ENCODE measurements at regions not wholly inside any gene's neighbourhood (a gene's known extent, or its start where the extent isn't known, plus 50 kb on each side); places are given as distances from the start of the nearest gene placed in this dataset.

GRCh38 chr5:86129009-86129408, 488.7 kb upstream of the COX7C start:
- no peak for TF ChIP-seq CTCF (IDR thresholded peaks at IDR 0.05; ENCODE audit: low read depth, low read length)
- no peak for TF ChIP-seq MAX (IDR thresholded peaks at IDR 0.05; ENCODE audit: low read depth, low read length)

Data from NB4 (cell line).